ENCODE measurements at regions not wholly inside any gene's neighbourhood (a gene's known extent, or its start where the extent isn't known, plus 50 kb on each side); places are given as distances from the start of the nearest gene placed in this dataset.
"Not testable (repeated sequence)": the region's sequence is repeated elsewhere in the genome, so short reads cannot be mapped to it uniquely, and the experiment has no call there.

GRCh38 chr6:101015541-101015940 is 134.4 kb upstream of the ASCC3 start:
- no peak for DNase-seq

- DNase-seq, result no peak
Measured at GRCh38 chr6:101016163-101016562, 135.0 kb upstream of the ASCC3 start.

- DNase-seq, result no peak
Measured at GRCh38 chr6:101018157-101018556, 137.0 kb upstream of the ASCC3 start.

GRCh38 chr6:101021504-101021903 is 140.4 kb upstream of the ASCC3 start:
- DNase-seq, result no peak

- DNase-seq, result no peak
Measured at GRCh38 chr6:101042966-101043365, 161.8 kb upstream of the ASCC3 start.

- DNase-seq, result no peak
Measured at GRCh38 chr6:101058296-101058695, 177.2 kb upstream of the ASCC3 start.

- no peak for DNase-seq
Measured at GRCh38 chr6:101066481-101066880, 185.4 kb upstream of the ASCC3 start.

GRCh38 chr6:101069191-101069795 is 188.2 kb upstream of the ASCC3 start:
- DNase-seq, result no peak

GRCh38 chr6:101070044-101070608 is 189.0 kb upstream of the ASCC3 start:
- no peak for DNase-seq

- DNase-seq, result no peak
Measured at GRCh38 chr6:101077344-101077743, 196.2 kb upstream of the ASCC3 start.

GRCh38 chr6:101079696-101080270 is 198.7 kb upstream of the ASCC3 start:
- DNase-seq, result no peak

- no peak for DNase-seq
Measured at GRCh38 chr6:101080597-101080996, 199.5 kb upstream of the ASCC3 start.

- DNase-seq, result no peak
Measured at GRCh38 chr6:101083533-101084175, 202.5 kb upstream of the ASCC3 start.

- no peak for DNase-seq
Measured at GRCh38 chr6:101085327-101085726, 204.2 kb upstream of the ASCC3 start.

GRCh38 chr6:101086473-101086872 is 205.3 kb upstream of the ASCC3 start:
- DNase-seq, result no peak

- DNase-seq, result no peak
Measured at GRCh38 chr6:101088594-101088993, 207.5 kb upstream of the ASCC3 start.

- no peak for DNase-seq
Measured at GRCh38 chr6:101089640-101090039, 208.5 kb upstream of the ASCC3 start.

- DNase-seq, result no peak
Measured at GRCh38 chr6:101090281-101090680, 209.2 kb upstream of the ASCC3 start.

- DNase-seq, result not testable (repeated sequence)
Measured at GRCh38 chr6:101098605-101099004, 217.5 kb upstream of the ASCC3 start.

GRCh38 chr6:101102702-101103101 is 221.6 kb upstream of the ASCC3 start:
- no peak for DNase-seq

GRCh38 chr6:101108286-101108685 is 227.2 kb upstream of the ASCC3 start:
- DNase-seq, result no peak

GRCh38 chr6:101110814-101111213 is 229.7 kb upstream of the ASCC3 start:
- no peak for DNase-seq

GRCh38 chr6:101113468-101114260 is 232.5 kb upstream of the ASCC3 start:
- no peak for DNase-seq
